Activated CD4-positive, alpha-beta T cell treated with anti-CD3 and anti-CD28 coated beads, Interleukin-2, amount 50 U/mL, for 24 hours (primary cell): ENCODE measurements at regions not wholly inside any gene's neighbourhood (a gene's known extent, or its start where the extent isn't known, plus 50 kb on each side); places are given as distances from the start of the nearest gene placed in this dataset.
"Not testable (repeated sequence)": the region's sequence is repeated elsewhere in the genome, so short reads cannot be mapped to it uniquely, and the experiment has no call there.

Experiments used
- DNase-seq, 2 donors: peaks; one replicate each; pipeline ENCODE4 v3.0.0-alpha.2; 2020; ENCODE audit warnings: low read depth in 1 of 2, low spot score in 1 of 2

GRCh38 chr21:19508442-19508841 lies 1104.9 kb upstream of the TMPRSS15 start:
- no peak for DNase-seq

- no peak for DNase-seq
These were observed 1105.3 kb upstream of the TMPRSS15 start for GRCh38 chr21:19508844-19509243.

- DNase-seq: no peak
These were observed 1106.5 kb upstream of the TMPRSS15 start for GRCh38 chr21:19510057-19510456.

GRCh38 chr21:19510653-19511052 lies 1107.1 kb upstream of the TMPRSS15 start:
- DNase-seq: no peak

- DNase-seq: no peak
These were observed 1118.8 kb upstream of the TMPRSS15 start for GRCh38 chr21:19522381-19522780.

GRCh38 chr21:19523061-19523460 lies 1119.5 kb upstream of the TMPRSS15 start:
- DNase-seq: no peak

GRCh38 chr21:19523746-19524145 lies 1120.2 kb upstream of the TMPRSS15 start:
- DNase-seq: no peak

- DNase-seq: no peak
These were observed 1125.4 kb upstream of the TMPRSS15 start for GRCh38 chr21:19529031-19529430.

GRCh38 chr21:19535356-19535755 lies 1131.8 kb upstream of the TMPRSS15 start:
- no peak for DNase-seq

- no peak for DNase-seq
These were observed 1133.5 kb upstream of the TMPRSS15 start for GRCh38 chr21:19537116-19537515.

- DNase-seq: no peak
These were observed 1136.7 kb upstream of the TMPRSS15 start for GRCh38 chr21:19540287-19540686.

- no peak for DNase-seq
These were observed 1138.0 kb upstream of the TMPRSS15 start for GRCh38 chr21:19541602-19542001.

- DNase-seq: not testable (repeated sequence)
These were observed 1140.9 kb upstream of the TMPRSS15 start for GRCh38 chr21:19544493-19544892.

- no peak for DNase-seq
These were observed 1144.6 kb upstream of the TMPRSS15 start for GRCh38 chr21:19547951-19548840.

GRCh38 chr21:19553919-19554615 lies 1150.5 kb upstream of the TMPRSS15 start:
- DNase-seq: no peak

- no peak for DNase-seq
These were observed 1153.5 kb upstream of the TMPRSS15 start for GRCh38 chr21:19557046-19557445.

GRCh38 chr21:19557488-19557887 lies 1153.9 kb upstream of the TMPRSS15 start:
- no peak for DNase-seq

GRCh38 chr21:19565587-19565986 lies 1162.0 kb upstream of the TMPRSS15 start:
- DNase-seq: no peak

- DNase-seq: no peak
These were observed 1163.4 kb upstream of the TMPRSS15 start for GRCh38 chr21:19566975-19567374.

- DNase-seq: no peak
These were observed 1173.8 kb upstream of the TMPRSS15 start for GRCh38 chr21:19577381-19577780.

GRCh38 chr21:19590044-19590443 lies 1186.5 kb upstream of the TMPRSS15 start:
- DNase-seq: no peak

- no peak for DNase-seq
These were observed 1199.5 kb upstream of the TMPRSS15 start for GRCh38 chr21:19603011-19603593.
